ENCODE measurements at regions not wholly inside any gene's neighbourhood (a gene's known extent, or its start where the extent isn't known, plus 50 kb on each side); places are given as distances from the start of the nearest gene placed in this dataset.

DNA sequence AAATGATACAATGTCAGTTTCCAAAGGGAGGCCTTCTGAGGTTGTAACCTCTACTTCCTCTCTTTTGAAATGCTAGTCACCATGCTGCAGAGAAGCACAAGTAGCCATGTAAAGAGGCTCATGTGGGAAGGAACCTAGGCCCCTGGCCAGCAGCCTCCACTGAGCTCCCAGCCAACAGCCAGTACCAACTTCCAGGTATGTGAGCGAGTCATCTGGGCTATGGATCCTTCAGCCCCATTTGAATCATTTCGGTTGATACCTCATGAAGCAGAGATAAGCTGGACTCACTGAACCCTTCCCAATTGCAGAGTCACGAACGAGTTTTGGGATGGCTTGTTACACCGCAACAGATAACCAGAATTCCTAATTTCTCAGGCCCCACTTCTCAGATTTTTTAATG lies 187.0 kb upstream of the LDB2 start:
- Histone ChIP-seq H3K36me3 (ENCODE audit: insufficient read depth) (no peaks in the 10 kb centered on the region), H2AFZ (peak overlapping the region; percentile 63; the same call in 1 of the 2 replicates)
- no peak for DNase-seq (ENCODE audit: low spot score)

More for the DNA sequence above, 187.0 kb upstream of the LDB2 start:
- Mint-ChIP-seq H3K36me3 (ENCODE audit: low read depth) (no peaks in the 10 kb centered on the region; the same call in 2 of the 3 replicates), H3K4me1 (peaks cover 11% of the 10 kb centered on the region), H3K27me3 (ENCODE audit: insufficient read depth, low read depth, poor library complexity) (peaks cover 2% of the 10 kb centered on the region), H3K4me3 (no peak overlapping the region), H3K27ac (no peak overlapping the region), H3K9me3 (peaks cover 3% of the 10 kb centered on the region; the same call in 1 of the 3 replicates)
- no peaks in the 10 kb centered on the region; the same call in 1 of the 2 replicates for H3K4me1 ChIP-seq (ENCODE audit: insufficient read depth)
- H3K27me3 ChIP-seq (ENCODE audit: insufficient read depth) = no peaks in the 10 kb centered on the region
- H3K27ac ChIP-seq (ENCODE audit: low read depth) = no peak overlapping the region
- H4K20me1 ChIP-seq (replicated peaks; ENCODE audit: insufficient read depth) = no peaks in the 10 kb centered on the region
- TF ChIP-seq ZNF331 (CRISPR knock-in tag; IDR thresholded peaks at IDR 0.05; ENCODE audit: low read depth) (no peak), EZH2phosphoT487 (IDR thresholded peaks at IDR 0.05; ENCODE audit: unreplicated experiment) (no peak), EZH2 (IDR thresholded peaks at IDR 0.05; ENCODE audit: low read depth, unreplicated experiment) (no peak), POLR2AphosphoS5 (IDR thresholded peaks at IDR 0.05; ENCODE audit: low read depth) (no peak), NANOG (IDR thresholded peaks at IDR 0.05; ENCODE audit: borderline replicate concordance) (no peak), REST (IDR thresholded peaks at IDR 0.05; ENCODE audit: unreplicated experiment) (no peak), CREB1 (CRISPR knock-in tag; IDR thresholded peaks at IDR 0.05; ENCODE audit: low read depth) (no peak), STAT1 (IDR thresholded peaks at IDR 0.05; ENCODE audit: unreplicated experiment) (no peak), ZNF114 (CRISPR knock-in tag; IDR thresholded peaks at IDR 0.05) (no peak)
- TF ChIP-seq, protein P1, sequence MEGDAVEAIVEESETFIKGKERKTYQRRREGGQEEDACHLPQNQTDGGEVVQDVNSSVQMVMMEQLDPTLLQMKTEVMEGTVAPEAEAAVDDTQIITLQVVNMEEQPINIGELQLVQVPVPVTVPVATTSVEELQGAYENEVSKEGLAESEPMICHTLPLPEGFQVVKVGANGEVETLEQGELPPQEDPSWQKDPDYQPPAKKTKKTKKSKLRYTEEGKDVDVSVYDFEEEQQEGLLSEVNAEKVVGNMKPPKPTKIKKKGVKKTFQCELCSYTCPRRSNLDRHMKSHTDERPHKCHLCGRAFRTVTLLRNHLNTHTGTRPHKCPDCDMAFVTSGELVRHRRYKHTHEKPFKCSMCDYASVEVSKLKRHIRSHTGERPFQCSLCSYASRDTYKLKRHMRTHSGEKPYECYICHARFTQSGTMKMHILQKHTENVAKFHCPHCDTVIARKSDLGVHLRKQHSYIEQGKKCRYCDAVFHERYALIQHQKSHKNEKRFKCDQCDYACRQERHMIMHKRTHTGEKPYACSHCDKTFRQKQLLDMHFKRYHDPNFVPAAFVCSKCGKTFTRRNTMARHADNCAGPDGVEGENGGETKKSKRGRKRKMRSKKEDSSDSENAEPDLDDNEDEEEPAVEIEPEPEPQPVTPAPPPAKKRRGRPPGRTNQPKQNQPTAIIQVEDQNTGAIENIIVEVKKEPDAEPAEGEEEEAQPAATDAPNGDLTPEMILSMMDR (conservative IDR thresholded peaks at IDR 0.05; ENCODE audit: low read depth in 2 of 2) = no peak
- TF ChIP-seq, protein P2, sequence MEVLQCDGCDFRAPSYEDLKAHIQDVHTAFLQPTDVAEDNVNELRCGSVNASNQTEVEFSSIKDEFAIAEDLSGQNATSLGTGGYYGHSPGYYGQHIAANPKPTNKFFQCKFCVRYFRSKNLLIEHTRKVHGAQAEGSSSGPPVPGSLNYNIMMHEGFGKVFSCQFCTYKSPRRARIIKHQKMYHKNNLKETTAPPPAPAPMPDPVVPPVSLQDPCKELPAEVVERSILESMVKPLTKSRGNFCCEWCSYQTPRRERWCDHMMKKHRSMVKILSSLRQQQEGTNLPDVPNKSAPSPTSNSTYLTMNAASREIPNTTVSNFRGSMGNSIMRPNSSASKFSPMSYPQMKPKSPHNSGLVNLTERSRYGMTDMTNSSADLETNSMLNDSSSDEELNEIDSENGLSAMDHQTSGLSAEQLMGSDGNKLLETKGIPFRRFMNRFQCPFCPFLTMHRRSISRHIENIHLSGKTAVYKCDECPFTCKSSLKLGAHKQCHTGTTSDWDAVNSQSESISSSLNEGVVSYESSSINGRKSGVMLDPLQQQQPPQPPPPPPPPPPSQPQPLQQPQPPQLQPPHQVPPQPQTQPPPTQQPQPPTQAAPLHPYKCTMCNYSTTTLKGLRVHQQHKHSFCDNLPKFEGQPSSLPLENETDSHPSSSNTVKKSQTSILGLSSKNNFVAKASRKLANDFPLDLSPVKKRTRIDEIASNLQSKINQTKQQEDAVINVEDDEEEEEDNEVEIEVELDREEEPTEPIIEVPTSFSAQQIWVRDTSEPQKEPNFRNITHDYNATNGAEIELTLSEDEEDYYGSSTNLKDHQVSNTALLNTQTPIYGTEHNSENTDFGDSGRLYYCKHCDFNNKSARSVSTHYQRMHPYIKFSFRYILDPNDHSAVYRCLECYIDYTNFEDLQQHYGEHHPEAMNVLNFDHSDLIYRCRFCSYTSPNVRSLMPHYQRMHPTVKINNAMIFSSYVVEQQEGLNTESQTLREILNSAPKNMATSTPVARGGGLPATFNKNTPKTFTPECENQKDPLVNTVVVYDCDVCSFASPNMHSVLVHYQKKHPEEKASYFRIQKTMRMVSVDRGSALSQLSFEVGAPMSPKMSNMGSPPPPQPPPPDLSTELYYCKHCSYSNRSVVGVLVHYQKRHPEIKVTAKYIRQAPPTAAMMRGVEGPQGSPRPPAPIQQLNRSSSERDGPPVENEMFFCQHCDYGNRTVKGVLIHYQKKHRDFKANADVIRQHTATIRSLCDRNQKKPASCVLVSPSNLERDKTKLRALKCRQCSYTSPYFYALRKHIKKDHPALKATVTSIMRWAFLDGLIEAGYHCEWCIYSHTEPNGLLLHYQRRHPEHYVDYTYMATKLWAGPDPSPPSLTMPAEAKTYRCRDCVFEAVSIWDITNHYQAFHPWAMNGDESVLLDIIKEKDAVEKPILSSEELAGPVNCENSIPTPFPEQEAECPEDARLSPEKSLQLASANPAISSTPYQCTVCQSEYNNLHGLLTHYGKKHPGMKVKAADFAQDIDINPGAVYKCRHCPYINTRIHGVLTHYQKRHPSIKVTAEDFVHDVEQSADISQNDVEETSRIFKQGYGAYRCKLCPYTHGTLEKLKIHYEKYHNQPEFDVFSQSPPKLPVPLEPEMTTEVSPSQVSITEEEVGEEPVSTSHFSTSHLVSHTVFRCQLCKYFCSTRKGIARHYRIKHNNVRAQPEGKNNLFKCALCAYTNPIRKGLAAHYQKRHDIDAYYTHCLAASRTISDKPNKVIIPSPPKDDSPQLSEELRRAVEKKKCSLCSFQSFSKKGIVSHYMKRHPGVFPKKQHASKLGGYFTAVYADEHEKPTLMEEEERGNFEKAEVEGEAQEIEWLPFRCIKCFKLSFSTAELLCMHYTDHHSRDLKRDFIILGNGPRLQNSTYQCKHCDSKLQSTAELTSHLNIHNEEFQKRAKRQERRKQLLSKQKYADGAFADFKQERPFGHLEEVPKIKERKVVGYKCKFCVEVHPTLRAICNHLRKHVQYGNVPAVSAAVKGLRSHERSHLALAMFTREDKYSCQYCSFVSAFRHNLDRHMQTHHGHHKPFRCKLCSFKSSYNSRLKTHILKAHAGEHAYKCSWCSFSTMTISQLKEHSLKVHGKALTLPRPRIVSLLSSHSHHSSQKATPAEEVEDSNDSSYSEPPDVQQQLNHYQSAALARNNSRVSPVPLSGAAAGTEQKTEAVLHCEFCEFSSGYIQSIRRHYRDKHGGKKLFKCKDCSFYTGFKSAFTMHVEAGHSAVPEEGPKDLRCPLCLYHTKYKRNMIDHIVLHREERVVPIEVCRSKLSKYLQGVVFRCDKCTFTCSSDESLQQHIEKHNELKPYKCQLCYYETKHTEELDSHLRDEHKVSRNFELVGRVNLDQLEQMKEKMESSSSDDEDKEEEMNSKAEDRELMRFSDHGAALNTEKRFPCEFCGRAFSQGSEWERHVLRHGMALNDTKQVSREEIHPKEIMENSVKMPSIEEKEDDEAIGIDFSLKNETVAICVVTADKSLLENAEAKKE (CRISPR knock-in tag; IDR thresholded peaks at IDR 0.05) = no peak
- no peak overlapping the region for H3K4me2 ChIP-seq
- no peaks in the 10 kb centered on the region for H3F3A ChIP-seq (replicated peaks; ENCODE audit: low read depth)
- no peak for ATAC-seq
- peaks cover 19% of the 10 kb centered on the region for H3K9me2 ChIP-seq (ENCODE audit: insufficient read depth)
- H3K79me2 ChIP-seq (replicated peaks; ENCODE audit: insufficient read depth) = no peaks in the 10 kb centered on the region
- H3K4me3 ChIP-seq = no peak overlapping the region

Measured in GM23338 (cell line).